Right forelimb (tissue), 1 donor: ENCODE measurements at regions not wholly inside any gene's neighbourhood (a gene's known extent, or its start where the extent isn't known, plus 50 kb on each side); places are given as distances from the start of the nearest gene placed in this dataset.
A peak's percentile ranks its signal among the peaks of the same experiment; 100 is the strongest.
"Not testable (repeated sequence)": the region's sequence is repeated elsewhere in the genome, so short reads cannot be mapped to it uniquely, and the experiment has no call there.

Source experiments
- DNase-seq: peaks from one replicate; pipeline ENCODE4 v3.0.0-alpha.2; 2018

DNA sequence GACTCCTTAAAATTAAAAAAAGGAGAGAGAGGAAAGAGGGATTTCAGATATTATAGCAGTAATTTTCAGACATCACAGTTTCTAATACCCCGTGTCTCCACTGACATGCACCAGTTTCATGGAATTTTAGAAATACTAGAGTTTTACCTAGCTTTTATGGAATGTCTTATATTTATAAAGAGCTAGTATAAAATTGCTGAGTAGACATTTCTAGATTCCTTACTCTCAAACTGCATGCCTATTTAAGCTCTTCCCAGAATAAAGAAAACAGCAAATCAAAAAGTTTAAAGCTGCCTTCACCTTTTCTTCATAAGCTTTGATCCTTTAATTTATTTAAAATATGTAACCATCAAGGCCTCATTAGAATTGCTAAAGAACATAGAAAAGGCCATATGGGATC, 247.4 kb upstream of the IL12A start:
- no peak for DNase-seq

DNA sequence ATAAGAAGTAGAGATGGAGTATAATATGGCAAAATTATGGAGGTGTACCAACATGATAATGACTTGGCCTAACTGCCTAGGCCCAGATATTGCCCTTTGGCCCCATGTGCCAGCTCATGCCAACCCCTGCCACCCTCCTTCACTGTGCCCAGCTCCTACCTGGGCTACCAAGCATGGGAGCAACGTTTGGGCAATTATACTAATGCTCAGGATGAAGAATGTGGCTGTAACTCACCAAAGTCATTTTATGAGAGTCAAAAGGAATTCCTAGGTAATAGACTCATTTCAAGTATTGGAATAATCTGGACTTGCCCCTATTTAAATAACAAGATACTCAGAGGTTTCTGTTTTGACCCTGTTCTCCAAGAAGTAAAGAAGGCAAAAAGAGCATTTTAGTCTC, 240.2 kb upstream of the IL12A start:
- DNase-seq = no peak

DNA sequence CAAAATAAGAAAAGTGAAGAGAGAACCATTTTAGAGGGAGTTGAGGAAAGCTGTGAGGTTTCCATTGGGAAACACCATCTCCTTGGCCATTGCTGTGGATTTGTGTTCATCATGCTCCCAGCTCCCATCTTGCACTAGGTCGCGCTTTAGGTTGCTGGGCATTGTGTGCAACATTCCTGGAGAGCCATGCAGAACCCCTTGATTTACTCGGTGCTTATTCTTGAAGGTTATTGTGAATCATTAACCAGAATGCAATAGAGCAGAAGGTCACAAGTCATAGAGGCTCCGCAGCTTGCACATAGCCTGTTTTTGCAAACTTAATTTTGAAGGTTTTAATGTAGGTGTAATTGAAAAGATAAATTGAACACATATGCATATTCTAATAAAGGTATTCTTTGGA, 239.2 kb upstream of the IL12A start:
- DNase-seq = no peak

DNA sequence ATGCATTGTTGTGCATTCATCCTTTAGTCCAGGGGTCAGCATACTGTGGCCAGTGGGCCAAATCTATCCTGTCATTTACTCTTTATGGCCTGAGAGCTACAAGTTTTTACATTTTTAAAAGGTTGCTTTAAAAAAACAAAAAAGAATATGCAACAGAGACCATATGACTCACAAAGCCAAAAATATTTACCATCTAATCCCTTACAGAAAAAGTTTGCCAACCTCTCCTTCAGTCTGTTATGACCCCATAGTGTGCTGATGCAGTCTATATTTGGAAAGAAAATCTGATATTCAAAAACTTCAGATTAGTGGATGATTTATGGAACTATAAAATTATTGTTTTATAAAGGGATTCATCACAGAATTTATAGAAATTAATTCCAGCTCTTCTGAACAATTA, 237.5 kb upstream of the IL12A start:
- no peak for DNase-seq

DNA sequence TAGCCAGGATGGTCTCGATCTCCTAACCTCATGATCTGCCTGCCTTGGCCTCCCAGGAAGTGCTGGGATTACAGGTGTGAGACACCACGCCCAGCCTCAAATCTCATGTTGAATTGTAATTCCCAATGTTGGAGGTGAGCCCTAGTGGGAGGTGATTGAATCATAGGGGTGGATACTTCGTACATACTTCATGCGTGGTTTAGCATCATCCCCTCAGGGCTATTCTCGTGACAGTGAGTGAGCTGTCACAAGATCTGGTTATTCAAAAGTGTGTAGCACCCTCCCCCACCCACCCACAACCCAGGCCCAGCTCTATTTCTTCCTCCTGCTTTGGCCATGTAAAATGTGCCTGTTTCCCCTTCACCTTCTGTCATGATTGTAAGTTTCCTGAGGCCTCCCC, 236.9 kb upstream of the IL12A start:
- DNase-seq = no peak

DNA sequence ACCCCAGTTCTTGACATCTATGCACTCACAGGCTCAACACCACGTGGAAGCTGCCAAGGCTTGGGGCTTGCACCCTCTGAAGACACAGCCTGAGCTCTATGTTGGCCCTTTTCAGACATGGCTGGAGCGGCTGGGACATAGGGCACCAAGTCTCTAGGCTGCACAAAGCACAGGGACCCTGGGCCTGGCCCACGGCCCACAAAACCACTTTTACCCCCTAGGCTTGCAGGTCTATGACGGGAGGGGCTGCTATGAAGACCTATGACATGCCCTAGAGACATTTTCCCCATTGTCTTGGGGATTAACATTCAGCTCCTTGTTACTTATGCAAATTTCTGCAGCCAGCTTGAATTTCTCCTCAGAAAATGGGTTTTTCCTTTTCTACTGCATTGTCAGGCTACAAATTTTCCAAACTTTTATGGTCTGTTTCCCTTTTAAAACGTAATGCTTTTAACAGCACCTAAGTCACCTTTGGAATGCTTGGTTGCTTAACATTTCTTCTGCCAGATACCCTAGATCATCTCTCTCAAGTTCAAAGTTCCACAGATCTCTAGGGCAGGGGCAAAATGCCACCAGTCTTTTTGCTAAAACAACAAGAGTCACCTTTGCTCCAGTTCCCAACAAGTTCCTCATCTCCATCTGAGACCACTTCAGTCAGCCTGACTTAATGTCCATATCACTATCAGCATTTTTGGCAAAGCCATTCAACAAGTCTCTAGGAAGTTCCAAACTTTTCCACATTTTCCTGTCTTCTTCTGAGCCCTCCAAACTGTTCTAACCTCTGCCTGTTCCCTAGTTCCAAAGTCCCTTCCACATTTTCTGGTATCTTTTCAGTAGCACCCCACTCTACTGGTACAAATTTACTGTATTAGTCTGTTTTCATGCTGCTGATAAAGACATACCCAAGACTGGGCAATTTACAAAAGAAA, 232.1 kb upstream of the IL12A start:
- not testable (repeated sequence) for DNase-seq

DNA sequence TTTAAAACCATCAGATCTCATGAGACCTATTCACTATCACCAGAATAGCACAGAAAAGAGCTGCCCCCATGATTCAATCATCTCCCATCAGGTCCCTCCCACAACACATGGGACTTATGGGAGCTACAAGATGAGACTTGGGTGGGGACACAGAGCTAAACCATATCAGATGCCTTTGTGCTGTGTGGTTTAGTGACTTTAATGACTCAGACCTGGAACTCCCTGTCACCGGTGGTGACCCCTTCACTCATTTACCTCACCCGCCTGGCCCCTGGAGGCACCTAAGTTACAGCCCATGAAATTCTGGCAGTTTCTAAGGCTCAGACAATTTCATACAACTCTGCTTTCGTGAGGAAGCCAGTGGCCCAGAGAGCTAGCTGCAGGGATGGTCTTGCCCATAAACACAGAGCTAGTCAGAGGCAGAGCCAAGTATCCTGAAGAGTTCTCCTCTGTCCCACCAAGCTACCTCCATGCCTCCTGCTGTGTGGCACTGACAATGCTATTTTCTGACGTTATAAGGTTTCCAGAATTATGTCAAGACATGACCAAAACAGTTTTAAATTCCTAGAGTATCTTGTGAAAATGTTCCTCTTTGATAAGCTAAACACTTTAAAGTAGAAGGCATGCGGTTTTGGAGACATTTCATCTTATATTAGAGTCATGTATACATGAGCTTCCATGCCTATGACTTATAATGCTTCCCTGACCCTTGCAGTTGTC, 231.1 kb upstream of the IL12A start:
- no peak for DNase-seq

DNA sequence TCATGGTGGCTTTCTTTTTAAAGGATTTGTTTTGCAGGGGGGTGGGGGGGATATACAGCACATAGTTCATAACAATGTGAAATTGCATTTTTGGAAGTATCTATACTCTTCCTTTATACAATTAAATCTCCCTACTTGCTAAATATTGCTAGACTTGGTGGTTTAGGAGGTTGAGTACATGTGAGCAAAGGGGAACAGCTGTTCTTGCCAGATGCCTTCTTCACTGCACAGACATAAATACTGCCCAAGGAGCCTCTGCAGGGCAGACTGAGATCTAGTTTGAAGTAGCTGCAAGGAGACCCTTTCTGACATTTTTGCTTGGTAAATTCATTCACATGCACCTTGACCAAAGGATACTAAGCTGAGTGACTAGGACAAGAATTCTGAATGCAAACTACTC, 228.6 kb upstream of the IL12A start:
- no peak for DNase-seq

DNA sequence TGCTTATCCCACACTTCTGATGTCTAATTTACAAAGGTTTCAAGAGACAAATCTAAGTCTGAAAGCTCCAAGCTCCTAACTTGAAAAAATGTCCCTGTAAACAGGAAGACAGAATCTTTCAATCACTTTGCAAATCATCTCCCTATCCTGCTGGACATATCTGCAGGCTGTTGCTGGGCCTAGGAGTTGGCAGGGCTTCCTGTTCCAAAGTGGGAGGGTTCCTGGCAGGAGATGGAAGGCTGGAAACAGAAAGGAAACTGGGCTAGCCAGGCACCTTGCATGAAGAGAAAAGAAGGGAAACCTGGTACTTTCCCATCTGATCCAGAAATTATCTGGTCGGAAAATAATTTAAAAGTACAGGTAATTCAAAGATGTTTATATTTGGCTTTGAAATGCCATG, 227.3 kb upstream of the IL12A start:
- no peak for DNase-seq

DNA sequence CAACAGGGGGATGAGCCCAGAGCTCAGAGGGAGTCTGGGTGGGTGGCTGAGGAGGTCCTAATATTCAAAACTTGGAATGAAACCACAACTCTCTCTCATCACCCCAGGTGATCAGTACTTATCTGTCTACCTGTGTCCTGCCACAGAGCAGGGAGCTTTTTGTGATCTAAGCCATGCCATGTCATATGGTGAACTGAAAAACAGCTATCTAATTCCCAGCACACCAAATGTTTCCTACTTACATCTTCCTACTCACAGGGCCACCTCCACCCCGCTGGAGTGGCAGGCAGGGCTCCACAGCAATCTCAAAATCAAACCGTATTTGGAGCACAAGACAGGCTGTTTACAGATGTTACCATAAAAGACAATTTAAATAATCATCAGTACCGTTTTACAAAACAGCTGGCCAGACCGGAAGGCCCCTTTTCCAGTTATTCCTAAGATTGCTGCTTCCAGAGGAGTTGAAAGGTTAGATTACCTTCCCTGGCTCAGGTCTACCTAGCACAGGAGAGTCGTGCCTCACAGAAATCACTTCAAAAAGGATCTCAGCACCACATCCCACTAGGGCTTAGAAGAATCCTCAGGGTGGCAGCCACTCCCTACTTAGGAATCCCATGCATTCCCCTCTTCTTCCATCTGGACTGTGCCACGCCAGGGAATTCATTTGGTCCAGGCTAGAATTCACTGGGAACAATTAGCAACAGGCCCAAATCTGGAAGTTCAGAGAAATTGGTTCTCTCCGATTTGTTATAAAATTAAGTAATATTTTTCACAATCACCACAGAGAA, 226.6 kb upstream of the IL12A start:
- DNase-seq = no peak

DNA sequence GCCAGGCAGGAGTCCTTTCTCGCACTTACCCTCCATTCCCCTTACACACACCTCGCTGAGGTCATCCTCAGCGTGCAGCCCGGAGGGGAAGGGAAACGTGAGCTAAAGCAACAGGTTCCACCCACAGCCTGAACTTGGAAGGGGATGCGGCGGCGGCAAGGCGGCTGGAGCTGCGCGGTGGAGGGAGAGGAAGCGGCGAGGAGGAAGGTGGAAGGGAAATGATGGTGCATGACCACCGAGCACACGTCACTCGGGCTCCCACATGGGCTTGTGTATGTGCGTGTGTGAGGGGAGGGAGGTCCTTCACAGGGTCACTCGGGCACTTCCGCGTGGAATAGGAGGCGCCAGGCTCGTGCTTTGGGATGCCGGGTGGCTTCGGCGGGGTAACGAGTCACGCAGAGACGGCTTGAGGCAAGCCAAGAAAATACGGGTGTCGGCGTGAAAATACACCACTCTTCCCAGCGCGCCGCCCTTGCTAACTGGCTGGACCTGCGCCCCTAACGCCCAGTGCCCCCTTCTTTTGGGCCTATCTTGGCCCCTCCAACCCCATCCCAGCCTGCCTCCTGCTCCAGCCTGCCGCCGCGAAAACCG, 225.5 kb upstream of the IL12A start:
- DNase-seq = peak; percentile 70

DNA sequence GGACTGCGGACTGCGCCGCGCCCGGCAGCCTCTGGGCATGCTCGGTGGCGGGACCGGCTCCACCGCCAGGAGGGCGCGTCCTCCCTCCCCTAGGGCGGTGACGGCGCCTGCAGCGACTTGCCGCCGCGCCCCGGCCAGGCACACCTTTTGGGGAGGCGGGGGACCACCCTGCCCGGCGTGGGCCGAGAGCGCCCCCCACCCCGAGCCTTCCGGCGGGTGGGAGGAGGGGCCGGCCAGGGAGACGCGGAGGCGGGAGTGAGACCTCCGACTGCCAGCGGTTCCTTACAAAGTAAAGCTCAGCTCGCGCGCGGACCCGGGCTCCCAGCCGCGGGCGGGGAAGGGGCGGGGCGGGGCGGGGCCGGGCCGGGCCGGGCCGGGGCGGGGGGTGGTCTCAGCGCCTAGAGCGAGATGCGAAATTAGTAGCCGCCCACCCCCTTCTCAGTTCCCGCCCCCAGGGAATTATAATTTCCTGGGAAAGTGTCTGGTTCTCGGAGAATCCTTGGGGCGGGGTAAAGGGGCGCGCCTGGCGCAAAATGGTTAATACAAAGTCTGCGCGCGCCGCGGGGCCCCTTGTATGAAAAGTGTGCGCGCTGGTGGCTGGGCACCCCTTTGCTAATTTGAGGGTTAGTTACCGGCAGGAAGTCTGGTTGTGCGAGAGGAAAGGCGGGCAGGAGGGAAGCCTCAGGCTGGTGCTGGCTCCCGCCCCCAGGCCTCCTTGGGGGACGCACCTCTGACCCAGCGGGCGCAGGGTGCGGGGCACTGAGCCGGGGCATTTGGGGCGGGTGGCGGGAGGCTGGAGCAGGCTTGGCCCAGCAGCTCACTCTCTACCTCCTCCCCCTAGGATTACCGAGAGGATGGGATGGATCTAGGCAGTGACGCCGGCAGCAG, 224.8 kb upstream of the IL12A start:
- DNase-seq = peak; percentile 86

DNA sequence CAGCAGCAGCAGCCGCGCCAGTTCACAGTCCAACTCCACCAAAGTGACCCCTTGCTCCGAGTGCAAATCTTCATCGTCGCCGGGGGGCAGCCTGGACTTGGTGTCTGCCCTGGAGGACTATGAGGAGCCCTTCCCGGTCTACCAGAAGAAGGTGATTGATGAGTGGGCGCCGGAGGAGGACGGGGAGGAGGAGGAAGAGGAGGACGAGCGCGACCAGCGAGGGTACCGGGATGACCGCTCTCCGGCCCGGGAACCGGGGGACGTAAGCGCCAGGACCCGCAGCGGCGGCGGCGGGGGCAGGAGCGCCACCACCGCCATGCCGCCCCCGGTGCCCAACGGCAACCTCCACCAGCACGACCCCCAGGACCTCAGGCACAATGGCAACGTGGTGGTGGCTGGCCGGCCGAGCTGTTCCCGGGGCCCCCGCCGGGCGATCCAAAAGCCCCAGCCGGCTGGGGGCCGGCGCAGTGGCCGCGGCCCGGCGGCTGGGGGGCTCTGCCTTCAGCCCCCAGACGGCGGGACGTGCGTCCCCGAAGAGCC, 224.1 kb upstream of the IL12A start:
- no peak for DNase-seq

DNA sequence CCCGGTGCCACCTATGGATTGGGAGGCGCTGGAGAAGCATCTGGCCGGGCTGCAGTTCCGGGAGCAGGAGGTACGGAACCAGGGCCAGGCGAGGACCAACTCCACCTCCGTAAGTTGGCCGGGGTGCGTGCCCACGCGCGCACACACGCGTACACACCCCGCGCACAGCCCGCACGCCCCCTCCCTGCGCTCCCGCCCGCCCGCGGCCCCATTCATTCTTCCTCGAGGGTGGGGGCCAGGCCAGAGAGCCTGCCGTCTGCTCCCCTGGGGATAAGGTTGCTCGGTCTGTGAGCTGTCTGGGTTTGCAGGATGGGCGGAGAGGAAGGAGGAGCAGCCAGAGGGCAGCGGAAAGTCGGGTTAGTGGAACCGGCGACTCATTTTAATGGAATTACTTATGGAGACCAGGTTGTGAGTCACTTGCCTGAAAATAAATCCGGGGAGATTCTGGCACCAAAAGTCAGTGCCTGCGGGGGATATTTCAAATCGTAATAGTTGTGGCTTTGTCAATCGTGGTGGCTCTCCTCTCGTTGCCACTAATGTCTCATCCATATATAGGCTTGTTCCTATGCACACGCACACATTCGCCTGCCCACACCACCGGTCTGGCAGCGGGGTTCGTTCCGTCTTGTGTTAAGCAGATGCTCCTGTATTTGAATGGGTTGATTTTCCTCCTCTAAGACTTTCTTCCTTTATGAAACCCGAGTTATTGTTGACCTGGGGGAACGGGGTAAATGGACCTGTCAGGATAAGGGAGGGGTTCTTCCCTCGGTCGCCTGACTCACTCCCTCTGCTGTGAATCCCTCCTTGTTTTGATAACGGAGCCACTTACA, 223.4 kb upstream of the IL12A start:
- peak; percentile 76 for DNase-seq

DNA sequence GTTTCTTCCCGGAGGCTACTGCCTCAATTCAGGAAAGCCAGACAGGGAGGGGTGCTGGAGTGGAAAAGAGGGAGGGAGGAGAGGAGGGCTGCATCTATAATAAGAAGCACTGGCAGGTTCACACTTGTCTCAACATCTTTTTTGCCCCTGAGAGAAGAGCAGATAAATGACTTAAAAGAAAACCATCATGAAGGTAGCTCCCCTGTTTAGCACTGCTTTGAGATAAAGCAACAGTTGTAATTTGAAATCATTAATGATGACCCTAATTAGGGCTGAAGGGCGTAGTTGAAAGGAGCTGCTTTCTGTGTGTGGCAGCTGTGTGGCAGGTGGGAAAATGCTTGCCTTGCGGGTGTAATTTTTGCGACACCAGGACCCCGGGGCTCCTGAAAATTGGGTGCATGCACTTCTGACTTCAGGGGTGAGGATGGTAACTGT, 222.8 kb upstream of the IL12A start:
- DNase-seq = no peak

DNA sequence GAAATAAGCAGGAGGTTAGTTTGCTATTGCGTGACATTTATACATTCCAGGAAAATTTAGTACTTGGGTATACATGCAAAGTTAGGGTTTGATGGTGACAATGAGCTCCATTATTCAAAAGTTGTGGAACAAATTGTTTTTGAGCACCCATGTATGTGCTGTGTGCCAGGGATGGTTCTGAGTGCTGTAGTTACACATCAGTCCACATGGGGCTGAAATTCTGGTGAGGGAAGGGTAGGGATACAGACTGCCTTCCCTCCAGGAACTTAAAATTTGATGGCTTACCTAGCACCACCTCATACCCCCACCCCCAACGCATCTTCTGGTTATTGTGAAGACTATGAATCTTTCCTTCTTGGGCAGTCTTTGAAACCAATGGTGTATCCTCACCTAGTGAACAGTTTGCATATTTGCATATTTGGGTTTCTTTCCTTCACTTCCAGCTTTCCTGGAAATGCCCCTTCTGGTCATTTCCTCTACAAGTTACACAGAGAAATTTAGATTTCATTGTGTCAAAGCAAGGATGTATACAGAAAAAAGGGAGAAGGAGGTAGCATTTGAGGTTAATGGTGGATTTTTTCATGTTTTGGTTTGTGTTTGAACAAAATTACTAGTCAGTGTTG, 222.0 kb upstream of the IL12A start:
- no peak for DNase-seq

DNA sequence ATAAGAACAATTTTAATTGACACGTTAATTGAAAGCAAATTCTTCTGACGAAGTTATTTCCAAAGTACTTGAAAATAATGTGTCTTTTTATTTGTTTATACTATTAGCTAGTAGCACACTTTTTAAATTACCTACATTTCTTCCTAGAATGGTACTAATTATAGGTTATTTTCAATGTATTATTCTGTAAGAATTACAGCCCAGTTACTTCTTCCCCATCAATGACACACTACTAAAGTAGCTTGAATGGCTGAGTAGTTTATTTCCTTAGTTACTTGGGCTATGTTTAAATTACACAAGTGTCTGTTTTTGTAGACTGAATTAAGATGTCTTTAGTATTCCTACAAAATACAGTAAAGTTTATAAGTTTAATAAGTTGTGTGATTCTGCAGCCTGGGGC, 217.6 kb upstream of the IL12A start:
- no peak for DNase-seq

DNA sequence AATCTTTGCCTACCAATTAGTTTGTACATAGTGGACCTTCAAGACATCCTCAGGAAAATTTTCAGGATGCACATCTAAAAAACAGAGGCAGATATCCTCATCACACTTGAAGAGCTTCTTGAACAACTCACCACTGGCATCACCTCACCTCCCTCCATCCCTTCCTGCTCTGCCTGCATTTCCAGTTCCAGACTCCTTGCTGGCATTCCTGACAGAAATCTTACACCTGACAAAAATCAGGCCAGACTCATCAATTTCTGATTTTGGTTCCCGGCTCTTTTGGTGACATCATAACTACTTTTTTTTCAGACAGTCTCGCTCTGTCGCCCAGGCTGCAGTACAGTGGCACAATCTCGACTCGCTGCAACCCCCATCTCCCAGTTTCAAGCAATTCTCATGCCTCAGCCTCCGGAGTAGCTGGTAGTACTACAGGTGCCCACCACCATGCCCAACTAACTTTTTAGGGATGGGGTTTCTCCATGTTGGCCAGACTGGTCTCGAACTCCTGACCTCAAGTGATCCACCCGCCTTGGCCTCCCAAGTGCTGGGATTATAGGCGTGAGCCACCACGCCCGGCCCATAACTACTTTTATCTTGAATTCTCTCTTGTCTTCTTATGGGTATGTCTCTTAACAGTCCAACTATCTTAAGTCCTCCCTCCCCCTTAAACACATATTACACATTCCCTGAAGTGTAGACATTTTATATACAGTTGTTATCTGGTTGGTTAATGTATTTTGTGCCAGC, 216.6 kb upstream of the IL12A start:
- no peak for DNase-seq

DNA sequence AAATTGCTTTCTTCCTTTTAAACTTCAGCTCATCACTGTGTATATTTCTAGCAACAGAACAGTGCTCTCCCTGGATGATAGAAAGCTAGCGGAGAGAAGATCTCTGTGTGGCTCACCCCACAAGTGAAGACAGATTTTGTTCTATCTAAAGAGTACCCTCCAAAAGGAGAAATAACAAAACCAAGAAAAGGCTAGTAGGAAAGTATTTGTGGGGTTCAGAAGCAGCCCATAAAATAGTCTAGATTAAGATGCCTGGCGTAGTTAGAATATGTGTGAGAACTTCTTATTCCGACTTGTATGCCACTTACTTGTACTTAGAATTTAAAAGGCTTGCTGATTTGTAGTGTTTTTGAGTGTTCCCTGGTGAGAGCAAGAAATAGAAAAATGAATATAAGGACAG, 214.9 kb upstream of the IL12A start:
- no peak for DNase-seq
